ENCODE measurements at regions not wholly inside any gene's neighbourhood (a gene's known extent, or its start where the extent isn't known, plus 50 kb on each side); places are given as distances from the start of the nearest gene placed in this dataset.

DNA sequence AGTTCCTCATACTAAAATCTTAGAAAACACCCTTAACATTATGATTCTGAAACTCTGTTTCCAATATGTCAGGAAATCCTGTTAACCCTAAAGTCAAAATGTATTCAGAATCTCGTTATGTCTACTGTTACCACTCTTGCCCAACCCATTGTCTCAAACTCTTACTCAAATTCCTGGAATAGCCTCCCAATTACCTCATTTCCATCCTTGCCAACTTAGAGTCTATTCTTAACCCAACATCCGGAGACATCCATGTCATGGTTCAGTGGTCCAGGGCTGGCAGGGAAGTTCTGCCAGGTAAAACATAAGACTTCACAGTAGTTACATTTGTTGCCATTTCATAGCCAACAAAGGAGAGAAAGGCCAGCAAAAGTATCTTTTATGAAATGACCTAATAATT lies 593.9 kb downstream of the PYDC2 start:
- CTCF ChIA-PET: no interaction called here
- no peaks in the 10 kb centered on the region for H3K36me3 Mint-ChIP-seq (ENCODE audit: low read depth)
- no peaks in the 10 kb centered on the region for H3K4me1 Mint-ChIP-seq
- H3K9me3 Mint-ChIP-seq: no peaks in the 10 kb centered on the region
- ATAC-seq (ENCODE audit: low read depth) (no peak), DNase-seq (no peak)
- H3K27ac Mint-ChIP-seq: no peak overlapping the region
- H3K27me3 Mint-ChIP-seq: no peaks in the 10 kb centered on the region
- TF ChIP-seq CTCF (IDR thresholded peaks at IDR 0.05): no peak
- POLR2A ChIA-PET: no interaction called here
- H3K4me3 Mint-ChIP-seq: no peak overlapping the region
- intact Hi-C loops (cut with micrococcal nuclease): no loop called here

GRCh38 chr3:192055946-192056345 lies 595.0 kb downstream of the PYDC2 start:
- CTCF ChIA-PET: no interaction called here
- Mint-ChIP-seq H3K36me3 (ENCODE audit: low read depth) (no peaks in the 10 kb centered on the region), H3K4me1 (peaks cover 6% of the 10 kb centered on the region), H3K27me3 (no peaks in the 10 kb centered on the region), H3K9me3 (no peaks in the 10 kb centered on the region), H3K27ac (no peak overlapping the region), H3K4me3 (no peak overlapping the region)
- intact Hi-C loops (cut with micrococcal nuclease): no loop called here
- DNase-seq: no peak
- no peak for TF ChIP-seq CTCF (IDR thresholded peaks at IDR 0.05)
- POLR2A ChIA-PET: no interaction called here
- ATAC-seq (ENCODE audit: low read depth): no peak

GRCh38 chr3:192057261-192057660 lies 596.3 kb downstream of the PYDC2 start:
- no peaks in the 10 kb centered on the region for H3K36me3 Mint-ChIP-seq (ENCODE audit: low read depth)
- no peaks in the 10 kb centered on the region for H3K9me3 Mint-ChIP-seq
- no peak for DNase-seq
- peaks cover 16% of the 10 kb centered on the region for H3K4me1 Mint-ChIP-seq
- H3K4me3 Mint-ChIP-seq: no peak overlapping the region
- no peak for TF ChIP-seq CTCF (IDR thresholded peaks at IDR 0.05)
- no peaks in the 10 kb centered on the region for H3K27me3 Mint-ChIP-seq
- ChIA-PET CTCF (no interaction called here), POLR2A (no interaction called here)
- no peak for ATAC-seq (ENCODE audit: low read depth)
- intact Hi-C loops (cut with micrococcal nuclease): no loop called here
- H3K27ac Mint-ChIP-seq: no peak overlapping the region

DNA sequence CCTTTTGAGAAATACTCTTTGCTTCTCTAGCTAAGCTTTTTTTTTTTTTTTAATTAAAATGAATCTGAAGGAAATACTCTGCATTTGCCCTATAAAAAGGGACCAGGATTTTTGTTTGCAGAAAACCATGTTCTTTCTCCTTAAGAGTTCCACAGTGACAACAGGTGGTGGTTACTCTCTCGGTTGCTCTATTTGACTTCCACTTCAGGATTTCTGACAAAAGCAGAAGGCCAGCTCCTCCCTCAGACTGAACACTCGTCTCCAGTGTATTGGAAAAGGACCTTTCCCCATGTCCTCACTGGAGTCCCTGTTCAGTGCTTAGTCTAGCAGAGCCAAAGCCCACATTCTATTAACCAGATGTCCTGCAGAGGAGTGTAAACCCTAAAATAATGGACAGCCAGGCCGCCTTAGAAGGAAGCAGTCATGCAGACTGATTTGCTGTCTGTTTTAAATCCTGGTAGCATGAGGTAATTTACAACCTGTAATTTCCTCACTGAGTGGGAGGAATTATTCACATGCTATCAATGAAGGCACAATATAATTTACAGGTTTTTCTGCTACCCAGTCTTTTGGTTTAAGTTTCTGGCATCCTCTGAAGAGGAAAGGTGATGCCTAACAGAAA lies 599.3 kb downstream of the PYDC2 start:
- CTCF ChIA-PET: no interaction called here
- H3K4me1 Mint-ChIP-seq: peaks cover 28% of the 10 kb centered on the region
- POLR2A ChIA-PET: no interaction called here

GRCh38 chr3:192061426-192061825 lies 600.5 kb downstream of the PYDC2 start:
- H3K4me3 Mint-ChIP-seq: no peak overlapping the region
- DNase-seq (no peak), ATAC-seq (ENCODE audit: low read depth) (no peak)
- POLR2A ChIA-PET: interaction anchor here (0.7 kb wide), 1 partner anchor 661 kb away, joined by 3 read pairs; no protein-coding TSS in a partner anchor
- CTCF ChIA-PET: no interaction called here
- H3K36me3 Mint-ChIP-seq (ENCODE audit: low read depth): no peaks in the 10 kb centered on the region
- H3K27me3 Mint-ChIP-seq: no peaks in the 10 kb centered on the region
- no peak overlapping the region for H3K27ac Mint-ChIP-seq
- no peak for TF ChIP-seq CTCF (IDR thresholded peaks at IDR 0.05)
- intact Hi-C loops (cut with micrococcal nuclease): no loop called here
- peaks cover 28% of the 10 kb centered on the region for H3K4me1 Mint-ChIP-seq
- H3K9me3 Mint-ChIP-seq: no peaks in the 10 kb centered on the region

More for the DNA sequence above, 599.3 kb downstream of the PYDC2 start:
- ATAC-seq (ENCODE audit: low read depth) (no peak), DNase-seq (no peak)
- no peaks in the 10 kb centered on the region for H3K36me3 Mint-ChIP-seq (ENCODE audit: low read depth)
- peak overlapping the region; percentile 19 for H3K27ac Mint-ChIP-seq
- no peaks in the 10 kb centered on the region for H3K9me3 Mint-ChIP-seq
- no peak overlapping the region for H3K4me3 Mint-ChIP-seq
- intact Hi-C loops (cut with micrococcal nuclease): no loop called here
- no peaks in the 10 kb centered on the region for H3K27me3 Mint-ChIP-seq
- no peak for TF ChIP-seq CTCF (IDR thresholded peaks at IDR 0.05)
